Inferior parietal cortex (tissue), 1 donor: ENCODE measurements at regions not wholly inside any gene's neighbourhood (a gene's known extent, or its start where the extent isn't known, plus 50 kb on each side); places are given as distances from the start of the nearest gene placed in this dataset.
A peak's percentile ranks its signal among the peaks of the same experiment; 100 is the strongest.
"Not testable (repeated sequence)": the region's sequence is repeated elsewhere in the genome, so short reads cannot be mapped to it uniquely, and the experiment has no call there.

Source experiments
- DNase-seq: peaks from one replicate; pipeline ENCODE4 v3.0.0-alpha.2; 2016; ENCODE audit errors: extremely low spot score

GRCh38 chr7:142698429-142698828 lies 50.8 kb upstream of the PRSS1 start:
- no peak for DNase-seq

- no peak for DNase-seq
These were observed 52.0 kb upstream of the PRSS1 start for GRCh38 chr7:142697270-142697669.

- DNase-seq: no peak
These were observed 52.7 kb upstream of the PRSS1 start for GRCh38 chr7:142696456-142697179.

- DNase-seq: no peak
These were observed 55.4 kb upstream of the PRSS1 start for GRCh38 chr7:142693911-142694310.

- no peak for DNase-seq
These were observed 58.6 kb upstream of the PRSS1 start for GRCh38 chr7:142690554-142691182.

- no peak for DNase-seq
These were observed 59.7 kb upstream of the PRSS1 start for GRCh38 chr7:142689439-142690120.

- DNase-seq: no peak
These were observed 63.3 kb upstream of the PRSS1 start for GRCh38 chr7:142685877-142686508.

GRCh38 chr7:142681314-142682092 lies 67.8 kb upstream of the PRSS1 start:
- no peak for DNase-seq

GRCh38 chr7:142671506-142671905 lies 77.8 kb upstream of the PRSS1 start:
- no peak for DNase-seq

- DNase-seq: no peak
These were observed 78.8 kb upstream of the PRSS1 start for GRCh38 chr7:142670511-142670910.

GRCh38 chr7:142669074-142669654 lies 80.1 kb upstream of the PRSS1 start:
- peak; percentile 51 for DNase-seq

GRCh38 chr7:142668495-142668894 lies 80.8 kb upstream of the PRSS1 start:
- peak; percentile 15 for DNase-seq

- DNase-seq: no peak
These were observed 91.9 kb upstream of the PRSS1 start for GRCh38 chr7:142657376-142657775.

- no peak for DNase-seq
These were observed 94.9 kb upstream of the PRSS1 start for GRCh38 chr7:142654398-142654797.

- no peak for DNase-seq
These were observed 101.5 kb upstream of the PRSS1 start for GRCh38 chr7:142647749-142648148.

- no peak for DNase-seq
These were observed 102.7 kb upstream of the PRSS1 start for GRCh38 chr7:142646386-142647140.

GRCh38 chr7:142645777-142646176 lies 103.5 kb upstream of the PRSS1 start:
- no peak for DNase-seq

- DNase-seq: no peak
These were observed 107.0 kb upstream of the PRSS1 start for GRCh38 chr7:142642316-142642715.

- not testable (repeated sequence) for DNase-seq
These were observed 108.0 kb upstream of the PRSS1 start for GRCh38 chr7:142641252-142641651.

- no peak for DNase-seq
These were observed 110.7 kb upstream of the PRSS1 start for GRCh38 chr7:142638581-142638980.

- DNase-seq: no peak
These were observed 112.0 kb upstream of the PRSS1 start for GRCh38 chr7:142637240-142637639.
